ENCODE measurements at regions not wholly inside any gene's neighbourhood (a gene's known extent, or its start where the extent isn't known, plus 50 kb on each side); places are given as distances from the start of the nearest gene placed in this dataset.

GRCh38 chr15:61621865-61622264 is 392.8 kb upstream of the RORA start (continued):
- no peak for TF ChIP-seq MXD1 (CRISPR knock-in tag; IDR thresholded peaks at IDR 0.05; ENCODE audit: borderline replicate concordance, poor library complexity, severe bottlenecking)
- no peak for TF ChIP-seq ZBTB49 (CRISPR knock-in tag; IDR thresholded peaks at IDR 0.05; ENCODE audit: borderline replicate concordance)
- no peak for TF ChIP-seq NFYB (IDR thresholded peaks at IDR 0.05; ENCODE audit: extremely low read depth, insufficient read length)
- TF ChIP-seq ZNF274 (IDR thresholded peaks at IDR 0.05; ENCODE audit: borderline replicate concordance, low read depth, low read length), result no peak
- TF ChIP-seq RBBP5 (IDR thresholded peaks at IDR 0.05; ENCODE audit: borderline replicate concordance, insufficient read depth, low read length, poor library complexity, severe bottlenecking), result no peak
- TF ChIP-seq SREBF1 (IDR thresholded peaks at IDR 0.05; ENCODE audit: borderline replicate concordance, low read depth, low read length), result no peak
- no peak for TF ChIP-seq ZBTB11 (CRISPR knock-in tag; IDR thresholded peaks at IDR 0.05)
- TF ChIP-seq HMG20B (CRISPR knock-in tag; IDR thresholded peaks at IDR 0.05), result no peak
- TF ChIP-seq SLC30A9 (CRISPR knock-in tag; IDR thresholded peaks at IDR 0.05), result no peak
- no peak for TF ChIP-seq ILF3 (IDR thresholded peaks at IDR 0.05; ENCODE audit: borderline replicate concordance)
- no peak for TF ChIP-seq ZNF592 (IDR thresholded peaks at IDR 0.05)
- no peak for TF ChIP-seq DIDO1 (tag; IDR thresholded peaks at IDR 0.05; ENCODE audit: low read depth)
- TF ChIP-seq CBX5 (IDR thresholded peaks at IDR 0.05; ENCODE audit: borderline replicate concordance, low read depth), result no peak
- no peak for TF ChIP-seq L3MBTL2 (IDR thresholded peaks at IDR 0.05)
- TF ChIP-seq FOSL1 (tag; conservative IDR thresholded peaks at IDR 0.05), result no peak
- no peak for TF ChIP-seq ZNF830 (CRISPR knock-in tag; IDR thresholded peaks at IDR 0.05)
- no peak for TF ChIP-seq ZNF408 (CRISPR knock-in tag; IDR thresholded peaks at IDR 0.05; ENCODE audit: low read depth)

All from K562 (cell line).